ENCODE measurements at regions not wholly inside any gene's neighbourhood (a gene's known extent, or its start where the extent isn't known, plus 50 kb on each side); places are given as distances from the start of the nearest gene placed in this dataset.

- DNase-seq (ENCODE audit: low read depth): no peak
- H3K4me3 ChIP-seq (ENCODE audit: low read depth, low read length): no peak overlapping the region
- TF ChIP-seq CTCF (conservative IDR thresholded peaks at IDR 0.05; ENCODE audit: low read depth, low read length): no peak
Measured at GRCh38 chr18:26764177-26764576, 101.3 kb downstream of the AQP4 start.

- TF ChIP-seq CTCF (conservative IDR thresholded peaks at IDR 0.05; ENCODE audit: low read depth, low read length): no peak
- no peak for DNase-seq (ENCODE audit: low read depth)
- H3K4me3 ChIP-seq (ENCODE audit: low read depth, low read length): no peak overlapping the region
Measured at GRCh38 chr18:26763446-26764110, 101.9 kb downstream of the AQP4 start.

GRCh38 chr18:26757263-26758019, 108.1 kb downstream of the AQP4 start:
- no peak for DNase-seq (ENCODE audit: low read depth)
- TF ChIP-seq CTCF (conservative IDR thresholded peaks at IDR 0.05; ENCODE audit: low read depth, low read length): no peak
- H3K4me3 ChIP-seq (ENCODE audit: low read depth, low read length): no peak overlapping the region

- no peak for TF ChIP-seq CTCF (conservative IDR thresholded peaks at IDR 0.05; ENCODE audit: low read depth, low read length)
- no peak overlapping the region for H3K4me3 ChIP-seq (ENCODE audit: low read depth, low read length)
- DNase-seq (ENCODE audit: low read depth): no peak
Measured at GRCh38 chr18:26756556-26756955, 109.0 kb downstream of the AQP4 start.

- peak; percentile 12 for DNase-seq (ENCODE audit: low read depth)
- TF ChIP-seq CTCF (conservative IDR thresholded peaks at IDR 0.05; ENCODE audit: low read depth, low read length): no peak
- H3K4me3 ChIP-seq (ENCODE audit: low read depth, low read length): no peak overlapping the region
Measured at GRCh38 chr18:26746826-26747475, 118.6 kb downstream of the AQP4 start.

GRCh38 chr18:26746398-26746797, 119.1 kb downstream of the AQP4 start:
- H3K4me3 ChIP-seq (ENCODE audit: low read depth, low read length): no peak overlapping the region

More at GRCh38 chr18:26746398-26746797, 119.1 kb downstream of the AQP4 start:
- no peak for TF ChIP-seq CTCF (conservative IDR thresholded peaks at IDR 0.05; ENCODE audit: low read depth, low read length)
- peak; percentile 39 for DNase-seq (ENCODE audit: low read depth)
